GM12892 (cell line): ENCODE measurements at regions not wholly inside any gene's neighbourhood (a gene's known extent, or its start where the extent isn't known, plus 50 kb on each side); places are given as distances from the start of the nearest gene placed in this dataset.

ENCODE experiments used
- POLR2A ChIP-seq: IDR thresholded peaks from 2 replicates; pipeline ENCODE4 v1.6.1; 2011; ENCODE audit warnings: low read depth, low read length, control low read depth
- POLR2AphosphoS5 ChIP-seq: IDR thresholded peaks from 2 replicates; pipeline ENCODE4 v1.6.1; 2011; ENCODE audit warnings: low read depth, low read length, control low read depth
- TAF1 ChIP-seq: IDR thresholded peaks from 2 replicates; pipeline ENCODE4 v1.6.1; 2011; ENCODE audit warnings: low read depth, mild to moderate bottlenecking, control low read depth, low read length, borderline replicate concordance

GRCh38 chr6:131510591-131510990 lies 62.4 kb upstream of the ARG1 start:
- TF ChIP-seq POLR2AphosphoS5 (no peak), TAF1 (no peak), POLR2A (no peak)
